ENCODE measurements at regions not wholly inside any gene's neighbourhood (a gene's known extent, or its start where the extent isn't known, plus 50 kb on each side); places are given as distances from the start of the nearest gene placed in this dataset.
"Not testable (repeated sequence)": the region's sequence is repeated elsewhere in the genome, so short reads cannot be mapped to it uniquely, and the experiment has no call there.

DNA sequence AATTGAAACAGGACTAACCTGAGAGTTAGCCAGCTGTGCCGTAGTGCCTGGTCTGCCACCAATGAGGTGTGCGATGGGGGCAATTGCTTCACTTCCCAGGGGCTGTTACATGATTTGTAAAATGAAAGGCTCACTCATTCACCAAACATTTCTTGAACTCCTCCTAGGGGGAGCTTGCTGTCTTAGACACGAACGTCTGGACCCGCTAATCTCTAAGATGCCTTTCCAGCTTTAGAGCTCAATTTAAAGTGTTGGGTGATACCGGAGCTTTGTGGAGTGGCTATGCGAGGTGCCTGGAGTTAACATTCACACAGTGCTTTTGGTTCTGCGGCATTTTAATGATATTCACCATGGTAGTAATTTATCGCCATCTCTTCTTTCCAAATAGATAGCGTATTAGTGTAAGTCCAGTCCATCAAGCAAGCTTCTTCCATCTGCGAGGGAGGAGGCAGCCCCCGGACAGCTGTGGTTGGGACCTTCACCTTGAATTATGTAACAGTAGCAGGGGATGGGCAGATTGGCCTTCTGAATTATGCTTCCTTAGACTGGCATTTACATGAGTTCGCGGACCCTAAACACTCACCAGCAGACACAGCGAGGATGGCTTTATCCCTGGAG, 179.9 kb downstream of the ADSS2 start:
- no peak for DNase-seq

DNA sequence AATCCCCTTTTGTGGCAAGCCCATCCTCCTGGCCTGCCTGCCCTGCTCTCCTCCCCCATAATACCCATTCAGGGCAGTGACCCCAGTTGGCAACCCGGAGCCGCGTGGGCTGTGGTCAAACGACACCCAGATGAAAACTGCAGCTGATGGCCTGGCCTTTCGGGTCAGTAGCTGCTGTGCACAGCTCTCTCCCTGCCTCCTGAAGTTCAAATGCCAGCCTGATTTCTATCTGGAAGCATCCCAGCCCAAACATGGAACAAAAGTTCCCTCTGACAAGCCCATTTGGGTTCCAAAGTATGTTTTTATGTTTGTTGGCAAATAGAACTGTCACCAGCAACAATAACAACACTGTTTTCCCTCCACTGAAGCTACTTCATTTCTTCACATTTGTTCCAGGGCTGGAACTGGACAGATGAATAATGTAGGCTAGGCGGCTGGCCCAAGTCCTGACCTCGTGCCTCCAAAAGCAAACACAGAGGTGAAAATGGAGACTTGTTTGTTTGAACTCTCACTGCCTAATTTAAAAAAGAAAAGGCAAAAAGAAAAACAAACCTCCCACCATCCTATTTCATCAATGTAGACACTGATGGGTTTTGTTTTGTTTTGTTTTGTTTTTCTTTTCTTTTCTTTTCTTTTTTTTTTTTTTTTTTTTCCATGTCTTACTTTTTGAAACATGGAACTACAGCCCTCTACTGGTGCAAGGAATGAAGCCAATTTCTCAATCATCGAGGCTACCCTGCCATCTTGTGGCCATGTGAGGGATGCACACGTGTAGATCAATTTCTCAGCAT, 179.0 kb downstream of the ADSS2 start:
- DNase-seq: peak; percentile 45

DNA sequence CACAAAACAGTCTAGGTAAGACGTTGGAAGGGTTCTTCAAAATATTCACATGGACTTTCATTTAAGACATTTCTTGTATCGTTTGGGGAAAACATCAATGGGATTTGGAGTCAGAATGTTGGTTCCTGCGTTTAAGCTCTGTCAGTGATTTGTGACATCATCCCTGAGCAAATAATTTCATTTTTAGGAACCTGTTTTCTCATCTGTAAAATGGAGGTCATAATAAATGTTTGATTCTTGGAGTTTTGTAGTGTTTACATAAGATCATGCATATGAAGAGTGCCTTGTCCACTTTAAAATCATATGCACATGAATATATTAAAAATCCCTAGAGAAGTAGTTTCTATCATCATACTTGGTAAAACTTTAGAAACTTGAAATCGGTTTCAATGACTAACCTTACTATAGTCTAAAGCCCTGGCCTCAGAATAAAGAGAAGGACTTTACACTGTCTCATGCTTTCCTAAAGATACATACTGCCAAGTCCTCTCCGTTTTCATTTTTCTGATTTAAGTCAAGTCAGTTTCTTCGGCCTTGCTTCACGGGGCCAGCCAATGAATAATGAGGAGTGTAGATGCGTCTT, 178.4 kb downstream of the ADSS2 start:
- no peak for DNase-seq

- DNase-seq: no peak
Measured at GRCh38 chr1:244273845-244274619, 177.7 kb downstream of the ADSS2 start.

GRCh38 chr1:244276646-244277045, 175.1 kb downstream of the ADSS2 start:
- DNase-seq: no peak

- no peak for DNase-seq
Measured at GRCh38 chr1:244280201-244280600, 171.5 kb downstream of the ADSS2 start.

DNA sequence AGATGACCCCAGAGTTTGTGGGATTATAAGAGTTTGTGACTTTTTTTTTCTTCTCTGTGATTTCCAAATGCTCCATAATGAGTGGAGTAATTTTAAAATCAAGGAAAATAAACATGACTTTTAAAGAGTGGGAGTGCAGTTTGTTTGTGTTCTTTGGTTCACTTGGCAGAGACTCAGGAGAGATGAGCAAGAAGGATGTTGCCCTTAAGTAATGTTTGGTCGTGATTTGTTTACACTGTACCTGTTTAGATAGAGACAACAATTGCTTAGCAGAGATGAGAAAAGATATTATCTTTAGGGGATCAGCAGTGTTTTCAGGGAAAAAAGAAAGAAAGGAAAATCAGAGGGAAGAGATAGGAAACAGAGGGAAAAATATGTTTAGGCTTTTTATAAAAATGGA, 170.8 kb downstream of the ADSS2 start:
- no peak for DNase-seq

- DNase-seq: no peak
Measured at GRCh38 chr1:244283772-244284171, 167.9 kb downstream of the ADSS2 start.

GRCh38 chr1:244284641-244285156, 167.0 kb downstream of the ADSS2 start:
- no peak for DNase-seq

- no peak for DNase-seq
Measured at GRCh38 chr1:244286341-244286740, 165.4 kb downstream of the ADSS2 start.

DNA sequence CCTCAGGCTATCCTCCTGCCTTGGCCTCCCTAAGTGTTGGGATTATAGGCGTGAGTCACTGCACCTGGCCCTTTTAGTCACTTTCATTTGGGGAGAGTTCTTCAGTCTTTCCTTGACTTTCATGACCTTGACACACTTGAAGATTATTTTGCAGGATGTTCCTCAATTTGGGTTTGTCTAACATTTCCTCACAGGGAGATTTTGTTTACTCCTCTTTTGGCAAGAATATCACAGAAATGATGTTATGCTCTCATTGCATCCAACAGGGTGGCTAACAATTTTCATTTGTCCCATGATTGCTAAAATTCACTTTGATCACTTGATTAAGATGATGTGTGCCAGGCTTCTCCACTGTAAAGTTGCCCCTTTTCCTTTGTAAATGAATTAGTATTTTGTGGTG, 164.0 kb downstream of the ADSS2 start:
- DNase-seq: no peak

DNA sequence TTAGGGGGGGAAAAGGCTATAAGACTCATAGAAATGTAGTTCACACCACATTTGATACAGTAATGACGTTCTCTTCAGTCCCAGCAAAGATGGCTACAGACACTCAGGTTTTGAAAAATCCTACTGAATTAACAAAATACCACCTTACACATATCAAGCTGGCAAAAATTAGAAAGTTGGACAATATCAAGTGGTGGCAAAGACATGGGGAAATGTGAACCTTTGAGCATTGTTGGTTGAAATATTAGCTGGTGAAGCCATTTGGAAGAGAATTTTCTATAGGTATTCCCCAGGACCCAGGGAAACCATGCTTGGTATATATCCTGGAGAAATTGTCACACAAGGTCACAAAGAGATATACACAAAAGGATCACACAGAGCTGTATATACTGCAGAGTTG, 163.0 kb downstream of the ADSS2 start:
- no peak for DNase-seq

DNA sequence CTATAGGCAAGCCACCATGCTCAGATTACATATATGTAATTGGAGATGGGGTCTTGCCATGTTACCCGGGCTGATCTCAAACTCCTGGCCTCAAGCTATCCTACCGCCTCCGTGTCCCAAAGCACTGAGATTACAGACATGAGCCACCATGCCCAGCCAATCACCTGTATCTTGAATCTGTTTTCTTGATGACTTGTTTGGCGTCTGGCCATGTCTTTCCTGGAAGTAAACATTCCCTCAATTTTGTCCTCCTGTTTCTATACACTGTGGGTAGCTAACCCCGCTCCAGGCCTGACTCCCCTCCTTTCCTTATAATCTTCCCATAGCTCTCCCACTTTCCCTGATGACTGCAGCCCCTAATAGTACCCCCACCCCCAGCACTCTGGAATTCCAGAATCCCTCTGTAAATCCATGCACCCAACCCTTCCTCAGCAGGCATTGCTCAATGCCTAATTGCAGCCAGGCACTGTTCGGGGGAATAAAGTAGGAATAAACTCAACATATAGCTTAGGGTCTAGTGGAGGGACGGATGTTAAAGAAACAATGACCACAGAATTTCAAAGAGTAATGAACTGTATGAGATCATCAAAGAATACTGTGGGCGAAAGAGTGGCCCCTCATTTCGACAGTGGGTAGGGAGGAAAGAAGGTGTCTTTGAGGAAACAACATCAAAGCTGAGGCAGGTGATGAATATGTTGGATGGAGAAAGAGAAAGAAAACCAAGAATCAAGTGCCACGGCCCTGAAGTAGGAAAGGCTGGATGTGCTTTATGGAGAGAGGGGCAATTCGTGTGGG, 161.5 kb downstream of the ADSS2 start:
- no peak for DNase-seq

DNA sequence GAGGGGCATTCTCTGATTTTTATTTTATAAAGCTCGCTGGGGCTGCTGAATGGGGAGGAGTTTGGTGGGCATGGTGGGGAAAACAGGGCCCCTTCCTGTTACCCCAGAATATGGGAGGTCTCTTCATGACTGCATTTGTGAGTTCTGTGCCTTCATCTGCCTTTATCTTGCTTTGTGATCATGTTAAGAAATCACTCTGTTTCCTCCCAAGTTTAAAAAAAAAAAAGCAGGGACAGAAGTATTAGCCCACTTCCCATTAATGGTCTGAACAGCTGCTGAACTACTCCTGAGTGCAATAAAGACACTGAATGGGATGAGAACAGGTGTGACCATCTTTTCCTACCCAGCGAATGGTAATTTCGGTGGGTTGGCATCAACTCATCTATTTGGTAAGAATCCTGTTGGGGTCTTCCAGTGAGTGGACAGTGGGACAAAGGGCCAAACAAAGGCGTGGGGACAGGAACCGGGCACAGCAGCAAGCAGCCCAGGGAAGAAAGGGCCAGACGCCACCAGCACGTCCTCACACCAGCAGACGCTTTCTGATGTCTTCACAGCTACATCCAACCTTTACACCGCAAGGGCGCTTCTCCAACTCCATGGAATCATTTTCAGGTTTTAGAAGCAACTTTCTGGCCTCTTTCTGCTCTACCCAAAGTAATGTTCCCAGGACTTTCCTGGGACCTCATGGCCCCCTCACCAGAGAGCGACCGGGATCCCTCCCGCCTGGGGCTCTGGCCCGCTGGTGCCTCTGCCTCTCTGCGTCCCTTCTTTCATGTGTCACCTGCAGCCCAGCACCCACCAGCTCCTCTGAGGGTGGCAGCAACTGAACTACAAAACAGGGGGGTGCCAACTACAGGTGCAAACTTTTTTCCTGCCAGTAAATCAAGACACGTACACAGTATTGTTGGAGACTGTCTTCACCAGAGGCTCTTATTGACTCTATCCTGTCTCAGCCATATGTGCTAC, 160.2 kb downstream of the ADSS2 start:
- DNase-seq: no peak

GRCh38 chr1:244294599-244295224, 157.0 kb downstream of the ADSS2 start:
- DNase-seq: no peak

DNA sequence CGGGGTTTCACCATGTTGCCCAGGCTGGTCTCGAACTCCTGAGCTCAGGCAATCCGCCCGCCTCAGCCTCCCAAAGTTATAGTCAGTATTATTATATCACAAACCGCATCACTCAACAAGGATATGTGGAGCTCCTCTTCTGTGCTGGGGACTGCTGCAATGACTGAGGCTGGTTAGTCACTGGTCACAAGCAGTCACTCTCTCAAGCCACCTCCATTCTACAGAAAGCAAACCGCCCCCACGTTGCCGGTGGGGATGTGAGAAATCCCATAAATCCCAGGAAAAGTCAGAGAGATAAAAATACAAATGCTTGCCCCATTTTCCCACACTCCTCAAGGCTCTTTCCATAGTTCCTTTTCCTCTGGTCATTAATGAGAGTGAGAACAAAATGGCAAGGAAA, 155.7 kb downstream of the ADSS2 start:
- DNase-seq: no peak

DNA sequence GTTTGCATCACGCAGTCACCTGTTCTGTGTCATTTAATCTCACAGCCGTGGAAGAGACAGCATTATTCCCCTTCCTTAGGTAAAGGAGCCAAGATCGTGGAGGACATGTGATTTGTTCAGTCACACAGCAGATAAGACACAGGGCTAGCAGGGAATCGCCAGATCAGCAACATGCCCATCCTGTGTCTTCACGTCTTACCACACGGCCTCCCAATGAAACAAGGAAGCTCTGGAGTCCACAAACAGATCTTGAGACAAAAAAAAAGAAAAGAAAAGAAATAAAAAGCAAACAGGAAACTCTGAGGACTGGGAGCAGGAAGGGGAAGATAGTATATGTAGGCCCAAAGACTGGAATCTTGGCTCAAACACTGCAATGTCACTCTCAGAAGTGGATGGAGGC, 155.3 kb downstream of the ADSS2 start:
- no peak for DNase-seq

DNA sequence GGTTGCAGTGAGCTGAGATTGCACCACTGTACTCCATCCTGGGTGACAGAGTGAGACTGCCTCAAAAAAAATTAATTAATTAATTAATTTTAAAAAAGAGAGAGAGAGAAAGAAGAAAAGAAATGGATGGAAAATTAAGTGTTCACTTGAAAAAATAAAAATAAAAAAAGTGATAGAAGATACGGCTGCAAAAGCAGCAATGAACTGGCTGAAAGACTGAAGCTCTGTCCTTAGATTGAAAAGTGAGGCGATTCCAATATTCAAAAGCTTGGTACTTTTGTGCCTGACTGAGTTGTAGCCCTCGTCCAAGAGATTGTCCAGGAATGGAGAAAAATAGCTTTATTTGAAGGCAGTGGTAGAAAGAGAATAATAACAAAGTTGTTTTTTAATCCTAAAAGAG, 154.6 kb downstream of the ADSS2 start:
- no peak for DNase-seq

GRCh38 chr1:244297616-244298015, 154.1 kb downstream of the ADSS2 start:
- no peak for DNase-seq

GRCh38 chr1:244300029-244300375, 151.7 kb downstream of the ADSS2 start:
- DNase-seq: not testable (repeated sequence)

DNA sequence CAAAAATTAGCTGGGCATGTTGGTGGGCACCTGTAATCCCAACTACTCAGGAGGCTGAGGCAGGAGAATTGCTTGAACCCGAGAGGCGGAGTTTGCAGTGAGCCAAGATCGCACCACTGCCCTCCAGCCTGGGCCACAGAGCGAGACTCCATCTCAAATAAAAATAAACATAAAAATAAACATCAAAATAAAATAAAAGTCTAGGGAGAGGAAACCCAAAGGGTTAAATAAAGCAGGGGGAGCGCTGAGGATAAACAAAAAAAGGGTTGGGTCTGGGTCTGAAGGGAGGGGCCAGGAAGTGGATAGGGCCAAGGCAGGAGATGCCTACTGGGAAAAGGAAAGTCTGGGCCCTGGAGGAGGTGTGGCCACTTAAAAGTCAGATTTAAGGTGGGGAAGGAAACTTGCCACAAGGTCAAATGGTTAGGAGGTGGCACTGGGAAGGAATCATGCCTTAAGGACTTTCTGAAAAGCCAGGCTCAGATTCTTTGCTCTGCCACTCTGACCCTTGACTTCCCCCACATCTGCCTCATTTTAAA, 150.0 kb downstream of the ADSS2 start:
- DNase-seq: no peak
